Endothelial cell of umbilical vein (primary cell): ENCODE measurements at regions not wholly inside any gene's neighbourhood (a gene's known extent, or its start where the extent isn't known, plus 50 kb on each side); places are given as distances from the start of the nearest gene placed in this dataset.

Source experiments
- BruUV-seq: library from RNA; stranded (reverse); fragments of 400-500 nt; replicated peaks from 2 replicates; lab custom pipeline; 2021; lab: Mats Ljungman, UMichigan
- CTCF ChIA-PET: fragments of 300-600, 350-600 bp; sonication (Branson Sonifier 250); formaldehyde crosslinking; loops from one replicate; lab custom pipeline; 2021; ENCODE audit warnings: antibody characterized with exemption, inconsistent platforms; lab: Charles Lee
- POLR2A ChIA-PET: fragments of 300-600, 350-600 bp; sonication (Branson Sonifier 250); formaldehyde crosslinking; loops from one replicate; lab custom pipeline; 2021; ENCODE audit warnings: antibody characterized with exemption, inconsistent platforms; lab: Charles Lee
- DNase-seq: peaks from one replicate; pipeline ENCODE4 v3.0.0-alpha.2; 2011; ENCODE audit warnings: low read depth, low spot score
- FAIRE-seq: peaks from 2 replicates; lab custom pipeline; 2011; peaks lifted over from hg19 to GRCh38; lab: Jason Lieb, UNC
- H2AFZ ChIP-seq: 2 replicates; pipeline ENCODE4 v1.6.0; 2012; ENCODE audit warnings: low read depth, low read length, control low read depth, inconsistent platforms
- H3K27ac ChIP-seq: 2 replicates; pipeline ENCODE4 v1.5.1; 2011; ENCODE audit warnings: low read depth, mild to moderate bottlenecking, control low read depth, low read length, moderate library complexity; ENCODE audit not compliant: insufficient read depth
- H3K27me3 ChIP-seq, 2 experiments: 2 replicates each; pipeline versions ENCODE4 v1.6.0 to v1.6.1; 2011; ENCODE audit warnings: low read length in 2 of 2, mixed read lengths in 1 of 2; ENCODE audit not compliant: control insufficient read depth in 2 of 2, insufficient read depth in 2 of 2
- H3K36me3 ChIP-seq, 2 experiments: 2 replicates in 1 of 2; 3 replicates in 1 of 2; pipeline ENCODE4 v1.5.1; 2011; ENCODE audit warnings: low read length in 2 of 2, mild to moderate bottlenecking in 1 of 2, moderate library complexity in 1 of 2; ENCODE audit not compliant: control insufficient read depth in 2 of 2, insufficient read depth in 2 of 2; ENCODE audit errors: extremely low read depth in 1 of 2
- H3K4me1 ChIP-seq: 3 replicates; pipeline ENCODE4 v1.5.1; 2011; ENCODE audit warnings: mild to moderate bottlenecking, low read length; ENCODE audit not compliant: control insufficient read depth, insufficient read depth; ENCODE audit errors: extremely low read depth
- H3K4me2 ChIP-seq: 2 replicates; pipeline ENCODE4 v1.6.1; 2011; ENCODE audit warnings: low read length, control low read depth, mixed read lengths; ENCODE audit not compliant: insufficient read depth
- H3K4me3 ChIP-seq, 3 experiments: fragments of 200-600 bp in 1 of 3; sonication (generic), shearing (Covaris generic) in 1 of 3; replicated peaks in 1 of 3; 2 replicates each; pipeline ENCODE4 v1.5.1; 2011 to 2016; ENCODE audit warnings: control low read depth in 3 of 3, low read length in 3 of 3, mild to moderate bottlenecking in 2 of 3, inconsistent platforms in 1 of 3, low read depth in 1 of 3, moderate library complexity in 1 of 3; ENCODE audit not compliant: insufficient read depth in 1 of 3
- H3K79me2 ChIP-seq: 2 replicates; pipeline ENCODE4 v1.6.0; 2012; ENCODE audit warnings: low read length, inconsistent platforms; ENCODE audit not compliant: control insufficient read depth, insufficient read depth
- H3K9ac ChIP-seq: replicated peaks from 2 replicates; pipeline ENCODE3; 2011; ENCODE audit warnings: low read length, control low read depth; ENCODE audit not compliant: insufficient read depth; ENCODE audit errors: extremely low read depth
- H3K9me1 ChIP-seq: replicated peaks from 3 replicates; pipeline ENCODE4 v1.6.0; 2011; ENCODE audit warnings: mild to moderate bottlenecking, low read length; ENCODE audit not compliant: control insufficient read depth, insufficient read depth; ENCODE audit errors: extremely low read depth
- H3K9me3 ChIP-seq: replicated peaks from 2 replicates; pipeline ENCODE4 v1.5.1; 2012; ENCODE audit warnings: low read length, inconsistent platforms; ENCODE audit not compliant: control insufficient read depth, insufficient read depth
- H4K20me1 ChIP-seq: replicated peaks from 2 replicates; pipeline ENCODE3; 2011; ENCODE audit warnings: mild to moderate bottlenecking, low read length; ENCODE audit not compliant: control insufficient read depth, insufficient read depth; ENCODE audit errors: extremely low read depth
- EZH2 ChIP-seq: IDR thresholded peaks from 2 replicates; pipeline ENCODE4 v1.6.1; 2012; ENCODE audit warnings: borderline replicate concordance, low read depth, mild to moderate bottlenecking, moderate library complexity, low read length, inconsistent platforms; ENCODE audit not compliant: severe bottlenecking
- FOS ChIP-seq: IDR thresholded peaks from 2 replicates; pipeline ENCODE4 v1.6.1; 2011; ENCODE audit warnings: mild to moderate bottlenecking, low read length, moderate library complexity, borderline replicate concordance; ENCODE audit not compliant: insufficient read depth
- GATA2 ChIP-seq: IDR thresholded peaks from 2 replicates; pipeline ENCODE4 v1.7.0; 2011; ENCODE audit warnings: low read depth, mild to moderate bottlenecking, moderate library complexity, mixed read lengths, low read length; ENCODE audit not compliant: insufficient read length, insufficient read depth
- JUN ChIP-seq: IDR thresholded peaks from 2 replicates; pipeline ENCODE4 v1.6.1; 2011; ENCODE audit warnings: borderline replicate concordance, low read depth; ENCODE audit not compliant: insufficient read length, insufficient read depth
- MAX ChIP-seq: IDR thresholded peaks from 2 replicates; pipeline ENCODE4 v1.6.1; 2011; ENCODE audit not compliant: insufficient read depth, insufficient read length
- MYC ChIP-seq: IDR thresholded peaks from one replicate; pipeline ENCODE4 v1.6.1; 2011; ENCODE audit warnings: mild to moderate bottlenecking, low read depth, low read length
- POLR2A ChIP-seq: IDR thresholded peaks from 2 replicates; pipeline ENCODE4 v1.6.1; 2012; ENCODE audit warnings: low read depth, mild to moderate bottlenecking, control low read depth, low read length
- POLR2AphosphoS5 ChIP-seq: IDR thresholded peaks from 2 replicates; pipeline ENCODE4 v1.6.1; 2012; ENCODE audit warnings: low read depth, mild to moderate bottlenecking, control low read depth, low read length, moderate library complexity; ENCODE audit not compliant: insufficient read depth
- dilution Hi-C: fragments of 300-500 bp; cut with MboI; formaldehyde crosslinking; loops from one replicate; pipeline ENCODE4 v1.15.0; 2019; ENCODE audit warnings: low sequenced_read_pairs; ENCODE audit not compliant: extremely low pct_ligation_motif_present
- intact Hi-C: fragments of 100-400 bp; cut with micrococcal nuclease; formaldehyde crosslinking; loops from one replicate; pipeline ENCODE4 v1.10.0; 2022
- TF ChIP-seq, protein P1 (sequence below), 2 donors: IDR thresholded peaks; 1 replicate in 1 of 2; 2 replicates in 1 of 2; pipeline ENCODE4 v1.5.1; 2011; ENCODE audit warnings: low read length in 2 of 2, mild to moderate bottlenecking in 2 of 2, moderate library complexity in 2 of 2, control low read depth in 1 of 2, inconsistent platforms in 1 of 2, low read depth in 1 of 2; ENCODE audit not compliant: insufficient read depth in 1 of 2; ENCODE audit errors: extremely low read depth in 1 of 2

- no peaks in the 10 kb centered on the region for H3K79me2 ChIP-seq
- DNase-seq (no peak), FAIRE-seq (no peak)
- no peak overlapping the region for H3K4me2 ChIP-seq
- H3K4me3 ChIP-seq: no peak overlapping the region
- H3K9me3 ChIP-seq: no peaks in the 10 kb centered on the region
- no peak overlapping the region for H2AFZ ChIP-seq
- dilution Hi-C loops: no loop called here
- CTCF ChIA-PET: interaction anchor here (1.5 kb wide), 1 partner anchor 10 kb away, joined by 4 read pairs; no protein-coding TSS in a partner anchor
- no peaks in the 10 kb centered on the region for H3K27me3 ChIP-seq
- POLR2A ChIA-PET: no interaction called here
- no peak for TF ChIP-seq POLR2AphosphoS5
- no peak for TF ChIP-seq POLR2A
- no peak for TF ChIP-seq GATA2
- TF ChIP-seq, protein P1, sequence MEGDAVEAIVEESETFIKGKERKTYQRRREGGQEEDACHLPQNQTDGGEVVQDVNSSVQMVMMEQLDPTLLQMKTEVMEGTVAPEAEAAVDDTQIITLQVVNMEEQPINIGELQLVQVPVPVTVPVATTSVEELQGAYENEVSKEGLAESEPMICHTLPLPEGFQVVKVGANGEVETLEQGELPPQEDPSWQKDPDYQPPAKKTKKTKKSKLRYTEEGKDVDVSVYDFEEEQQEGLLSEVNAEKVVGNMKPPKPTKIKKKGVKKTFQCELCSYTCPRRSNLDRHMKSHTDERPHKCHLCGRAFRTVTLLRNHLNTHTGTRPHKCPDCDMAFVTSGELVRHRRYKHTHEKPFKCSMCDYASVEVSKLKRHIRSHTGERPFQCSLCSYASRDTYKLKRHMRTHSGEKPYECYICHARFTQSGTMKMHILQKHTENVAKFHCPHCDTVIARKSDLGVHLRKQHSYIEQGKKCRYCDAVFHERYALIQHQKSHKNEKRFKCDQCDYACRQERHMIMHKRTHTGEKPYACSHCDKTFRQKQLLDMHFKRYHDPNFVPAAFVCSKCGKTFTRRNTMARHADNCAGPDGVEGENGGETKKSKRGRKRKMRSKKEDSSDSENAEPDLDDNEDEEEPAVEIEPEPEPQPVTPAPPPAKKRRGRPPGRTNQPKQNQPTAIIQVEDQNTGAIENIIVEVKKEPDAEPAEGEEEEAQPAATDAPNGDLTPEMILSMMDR (IDR thresholded peaks at IDR 0.05; ENCODE audit: extremely low read depth in 1 of 2, insufficient read depth in 1 of 2, low read depth in 1 of 2, low read length in 2 of 2): no peak
- TF ChIP-seq MYC: no peak
- TF ChIP-seq EZH2: no peak
- TF ChIP-seq FOS: no peak
- TF ChIP-seq MAX: no peak
- no peak for TF ChIP-seq JUN
- intact Hi-C loops: no loop called here
- H3K9ac ChIP-seq: no peak overlapping the region
- no peaks in the 10 kb centered on the region for H3K36me3 ChIP-seq
- no peaks in the 10 kb centered on the region for H3K9me1 ChIP-seq
- no peak overlapping the region for H3K27ac ChIP-seq
- no peaks in the 10 kb centered on the region for H4K20me1 ChIP-seq
- BruUV-seq: no TSS peak
- no peaks in the 10 kb centered on the region for H3K4me1 ChIP-seq
These were observed 91.5 kb downstream of the XCL2 start for GRCh38 chr1:168452329-168452728.
